SK-N-MC (cell line): ENCODE measurements at regions not wholly inside any gene's neighbourhood (a gene's known extent, or its start where the extent isn't known, plus 50 kb on each side); places are given as distances from the start of the nearest gene placed in this dataset.

Source experiments
- EZH2 ChIP-seq: fragments of 200-600 bp; sonication (generic); IDR thresholded peaks from one replicate; pipeline ENCODE4 v1.6.1; 2017; ENCODE audit warnings: antibody characterized with exemption
- FOXP2 ChIP-seq: optimal IDR thresholded peaks from 2 replicates; pipeline ENCODE3; 2011; ENCODE audit warnings: mild to moderate bottlenecking, moderate library complexity; ENCODE audit not compliant: insufficient read depth; ENCODE audit errors: extremely low read length, control extremely low read depth
- POLR2AphosphoS5 ChIP-seq: IDR thresholded peaks from 2 replicates; pipeline ENCODE4 v1.6.1; 2012; ENCODE audit warnings: mild to moderate bottlenecking, low read depth, low read length, borderline replicate concordance

GRCh38 chr17:34203018-34203638 lies 52.0 kb upstream of the CCL2 start:
- TF ChIP-seq POLR2AphosphoS5, result no peak
- TF ChIP-seq FOXP2, result no peak
- TF ChIP-seq EZH2, result no peak
